HG02884 (cell line): ENCODE measurements at regions not wholly inside any gene's neighbourhood (a gene's known extent, or its start where the extent isn't known, plus 50 kb on each side); places are given as distances from the start of the nearest gene placed in this dataset.
"Not testable (repeated sequence)": the region's sequence is repeated elsewhere in the genome, so short reads cannot be mapped to it uniquely, and the experiment has no call there.

Experiments
- ATAC-seq: cut with Tn5 transposase; IDR thresholded peaks from one replicate; pipeline ENCODE4 v1.9.1; 2021; ENCODE audit warnings: mild to moderate bottlenecking, moderate library complexity; ENCODE audit not compliant: unreplicated experiment

DNA sequence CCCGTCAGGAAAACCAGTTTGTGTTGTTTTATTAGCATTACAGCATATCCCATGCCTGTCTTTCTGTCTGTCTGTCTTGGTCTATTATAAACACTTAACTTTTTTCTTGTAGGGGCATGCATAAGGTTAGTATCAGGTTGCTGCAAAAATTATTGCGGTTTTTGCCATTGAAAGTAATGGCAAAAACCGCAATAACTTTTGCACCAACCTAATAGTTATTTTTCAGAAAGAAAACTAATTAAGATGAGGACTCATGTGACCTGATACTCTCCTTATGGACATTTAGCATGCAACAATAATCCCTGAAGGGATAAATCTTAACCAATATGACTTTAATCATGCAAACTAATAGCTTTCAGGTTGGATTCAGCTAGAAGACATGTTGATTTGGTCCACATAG lies 326.7 kb upstream of the SUCLG2 start:
- no peak for ATAC-seq

DNA sequence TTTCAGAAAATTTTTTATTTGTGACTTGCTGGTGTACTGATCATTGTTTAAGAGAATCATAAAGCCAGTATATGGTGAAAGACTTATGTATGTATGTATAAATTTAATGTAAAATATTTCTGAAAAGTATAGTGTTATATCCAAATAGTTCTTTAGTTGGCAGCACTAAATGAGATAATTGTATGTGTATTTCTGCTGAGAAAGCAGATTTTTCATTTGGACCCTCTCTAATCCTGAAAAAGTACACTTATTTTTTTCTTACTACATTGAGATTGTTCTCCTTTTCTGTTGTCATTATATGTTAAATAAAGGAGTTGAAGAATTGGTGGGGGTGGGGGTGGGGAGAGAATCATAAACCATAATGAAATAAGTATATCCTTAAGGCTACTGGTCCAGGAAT lies 324.9 kb upstream of the SUCLG2 start:
- no peak for ATAC-seq

DNA sequence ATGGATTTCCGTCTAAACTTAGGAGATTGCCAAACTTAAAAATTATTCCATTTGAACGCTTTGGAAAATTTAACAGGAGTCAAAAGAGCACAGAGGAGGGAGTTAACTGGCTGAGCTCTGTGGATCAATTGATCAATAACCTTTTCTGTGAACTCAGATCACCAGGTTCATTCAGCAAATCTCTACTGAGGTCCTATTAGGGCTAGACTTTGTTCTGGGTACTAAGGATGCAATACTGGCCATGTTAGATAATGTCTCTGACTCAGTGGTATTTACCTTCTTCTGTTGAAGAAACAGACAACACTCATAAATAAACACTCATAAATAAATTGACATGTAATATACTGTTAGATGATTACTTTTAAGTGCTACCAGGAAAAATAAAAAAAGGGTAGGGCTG lies 323.4 kb upstream of the SUCLG2 start:
- no peak for ATAC-seq

DNA sequence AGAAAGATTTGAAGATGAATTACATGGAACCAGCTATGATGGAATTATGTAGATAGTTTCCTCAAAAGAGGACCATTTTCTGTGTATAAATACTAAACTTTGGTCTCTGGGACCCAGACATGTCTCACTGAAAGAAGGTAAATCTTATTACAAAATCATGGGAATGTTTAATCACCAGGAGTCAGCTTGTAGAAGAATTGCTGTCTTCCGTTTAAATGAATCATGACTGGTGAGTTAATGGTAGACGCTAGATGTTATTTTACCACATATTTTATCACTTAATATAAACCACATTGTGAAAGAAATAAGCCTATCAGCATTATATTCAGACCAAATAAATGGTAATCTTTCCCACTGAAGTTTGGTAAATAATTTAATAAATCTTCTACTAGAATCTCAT lies 322.3 kb upstream of the SUCLG2 start:
- ATAC-seq = no peak

DNA sequence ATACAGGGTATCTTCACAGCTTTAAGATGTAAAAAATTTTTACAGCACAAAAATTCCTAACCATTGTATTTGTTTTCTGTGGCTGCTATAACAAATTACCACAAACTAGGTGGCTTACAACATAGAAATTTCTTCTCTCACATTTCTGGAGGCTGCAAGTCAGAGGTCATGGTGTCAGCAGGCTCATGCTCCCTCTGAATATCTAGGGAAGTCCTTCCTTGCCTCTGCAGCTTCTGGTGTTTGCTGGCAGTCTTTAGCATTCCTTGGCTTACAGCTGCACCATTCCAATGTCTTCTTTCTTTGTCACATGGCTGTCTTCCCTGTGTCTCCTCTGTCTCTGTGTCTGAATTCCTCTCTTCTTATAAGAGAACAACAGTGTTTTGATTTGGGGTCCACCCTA lies 310.2 kb upstream of the SUCLG2 start:
- no peak for ATAC-seq

DNA sequence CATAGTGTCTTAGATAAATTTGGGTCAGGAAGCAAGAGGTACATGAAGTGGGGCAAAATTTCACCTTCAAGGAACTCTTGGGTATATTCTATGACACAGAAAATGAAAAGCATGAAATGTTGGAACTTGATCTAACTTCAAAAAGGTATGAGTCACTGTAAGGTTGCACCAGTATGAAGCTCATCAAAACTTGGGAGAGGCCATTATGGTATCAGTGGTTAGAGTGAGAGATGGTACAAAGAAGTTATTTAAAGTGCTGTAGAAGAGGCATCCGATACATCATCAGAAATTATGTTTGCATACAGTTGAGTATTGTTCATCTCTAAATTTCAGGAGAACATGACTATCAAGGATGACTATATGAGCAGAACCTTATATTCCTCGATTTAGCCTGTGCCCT lies 302.9 kb upstream of the SUCLG2 start:
- no peak for ATAC-seq

DNA sequence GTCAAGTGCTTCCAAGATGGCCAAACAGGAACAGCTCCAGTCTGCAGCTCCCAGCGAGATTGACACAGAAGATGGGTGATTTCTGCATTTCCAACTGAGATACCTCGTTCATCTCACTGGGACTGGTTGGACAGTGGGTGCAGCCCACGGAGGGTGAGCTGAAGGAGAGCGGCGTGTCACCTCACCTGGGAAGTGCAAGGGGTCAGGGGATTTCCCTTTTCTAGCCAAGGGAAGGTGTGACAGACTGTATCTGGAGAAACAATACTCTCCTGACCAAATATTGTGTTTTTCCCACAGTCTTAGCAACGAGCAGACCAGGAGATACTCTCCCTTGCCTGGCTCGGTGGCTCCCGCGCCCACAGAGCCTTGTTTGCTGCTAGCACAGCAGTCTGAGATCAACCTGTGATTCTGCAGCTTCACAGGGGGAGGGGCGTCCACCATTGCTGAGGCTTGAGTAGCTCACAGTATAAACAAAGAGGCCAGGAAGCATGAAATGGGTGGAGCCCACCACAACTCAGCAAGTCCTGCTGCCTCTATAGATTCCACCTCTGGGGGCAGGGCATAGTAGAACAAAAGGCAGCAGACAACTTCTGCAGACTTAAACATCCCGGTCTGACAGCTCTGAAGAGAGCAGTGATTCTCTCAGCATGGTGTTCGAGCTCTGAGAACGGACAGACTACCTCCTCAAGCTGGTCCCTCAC lies 293.5 kb upstream of the SUCLG2 start:
- no peak for ATAC-seq

DNA sequence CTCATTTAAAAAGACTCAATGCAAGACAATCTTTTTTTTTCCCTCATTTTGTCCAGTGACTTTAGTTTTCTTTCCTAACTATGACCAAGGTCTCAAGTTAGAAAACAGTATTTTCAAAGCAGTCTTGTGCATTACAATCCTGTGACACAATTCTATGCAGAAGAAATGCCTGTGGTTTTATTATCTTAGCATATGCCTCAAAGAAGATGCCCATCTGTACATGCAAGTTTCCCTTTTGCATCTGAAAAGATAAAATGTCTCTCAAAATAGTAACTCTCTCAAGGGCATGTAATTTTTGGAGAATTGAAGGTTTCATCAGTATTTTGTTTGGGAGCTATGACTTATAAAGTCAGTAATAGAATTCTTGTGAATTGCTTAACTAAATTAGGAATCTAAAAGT lies 292.0 kb upstream of the SUCLG2 start:
- no peak for ATAC-seq

DNA sequence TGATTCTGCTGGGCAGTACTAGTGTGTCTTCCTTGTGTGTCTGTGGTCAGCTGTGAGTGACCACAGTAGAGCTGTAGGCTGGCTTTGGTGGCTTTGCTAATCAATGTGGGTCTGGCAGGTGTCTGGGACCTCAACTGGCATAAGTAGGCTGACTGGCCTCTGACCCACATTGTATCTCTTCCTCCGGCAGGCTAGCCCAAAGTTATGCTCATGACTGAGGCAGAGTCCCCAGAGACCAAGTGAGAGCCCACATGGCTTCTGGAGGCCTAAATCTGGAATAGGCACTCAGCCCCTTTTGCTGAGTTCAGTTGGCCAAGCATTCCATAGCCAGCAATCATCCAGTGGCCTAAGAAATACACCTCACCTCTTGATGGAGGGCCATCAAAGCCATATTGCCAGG lies 289.1 kb upstream of the SUCLG2 start:
- ATAC-seq = no peak

DNA sequence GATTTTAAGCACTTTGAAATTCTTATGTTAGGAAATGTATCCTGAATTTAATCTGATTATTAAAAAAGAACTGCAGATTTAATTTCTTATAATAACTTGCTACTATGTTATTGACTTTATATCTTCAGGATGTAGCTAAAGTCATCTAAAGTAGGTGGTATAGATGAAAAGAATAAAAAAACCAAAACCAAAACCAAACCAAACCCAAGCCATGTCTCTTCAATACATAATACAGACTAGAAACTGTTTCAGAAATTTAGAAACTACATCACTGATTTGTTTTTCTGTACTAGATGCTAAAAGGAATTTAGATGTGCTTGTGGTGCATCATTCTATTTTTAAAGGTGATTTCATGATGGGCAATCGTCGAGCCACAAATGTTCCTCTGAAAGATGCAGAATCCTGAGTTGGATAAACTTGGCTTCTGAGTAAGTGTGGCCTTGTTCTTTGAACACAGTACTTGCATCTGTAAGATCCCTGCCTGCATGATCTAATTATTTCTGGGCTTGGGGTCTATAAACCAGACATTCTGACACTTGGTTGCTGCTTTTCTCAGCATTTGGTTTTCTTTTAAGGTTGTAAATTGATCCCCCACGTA lies 287.1 kb upstream of the SUCLG2 start:
- no peak for ATAC-seq

DNA sequence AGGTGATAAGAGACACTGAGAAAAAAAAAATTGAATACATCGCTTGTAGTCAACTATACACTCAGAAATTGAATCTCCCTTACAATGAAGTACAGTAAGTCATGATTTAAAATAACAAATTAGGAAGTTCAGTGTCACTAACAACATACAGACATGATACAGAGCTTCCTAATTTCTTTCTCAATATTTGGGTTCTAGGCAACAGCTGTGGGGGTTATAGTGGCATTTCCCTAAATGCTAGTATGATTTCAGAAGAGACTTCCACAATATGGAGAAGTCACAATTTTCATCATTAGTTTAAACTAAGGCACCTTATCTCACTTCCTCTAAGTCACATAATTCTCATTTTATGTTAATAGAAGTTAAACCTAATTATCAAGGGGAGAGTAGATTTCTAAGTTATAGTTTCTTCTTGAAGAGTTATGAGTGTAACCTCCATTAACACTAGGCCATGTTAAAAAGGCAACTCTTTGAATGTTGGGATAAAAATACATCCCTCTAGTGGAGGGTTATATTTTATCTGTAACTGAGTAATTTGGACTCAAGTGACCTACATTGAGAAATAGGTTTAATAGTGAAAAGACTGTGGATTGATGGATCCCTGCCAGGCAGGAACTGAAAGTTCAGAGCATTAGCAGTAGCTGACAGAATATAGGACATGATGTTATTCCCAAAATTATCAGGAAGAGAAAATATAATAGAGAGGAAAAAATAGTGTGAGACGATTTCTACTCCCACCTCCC lies 286.0 kb upstream of the SUCLG2 start:
- ATAC-seq = no peak

DNA sequence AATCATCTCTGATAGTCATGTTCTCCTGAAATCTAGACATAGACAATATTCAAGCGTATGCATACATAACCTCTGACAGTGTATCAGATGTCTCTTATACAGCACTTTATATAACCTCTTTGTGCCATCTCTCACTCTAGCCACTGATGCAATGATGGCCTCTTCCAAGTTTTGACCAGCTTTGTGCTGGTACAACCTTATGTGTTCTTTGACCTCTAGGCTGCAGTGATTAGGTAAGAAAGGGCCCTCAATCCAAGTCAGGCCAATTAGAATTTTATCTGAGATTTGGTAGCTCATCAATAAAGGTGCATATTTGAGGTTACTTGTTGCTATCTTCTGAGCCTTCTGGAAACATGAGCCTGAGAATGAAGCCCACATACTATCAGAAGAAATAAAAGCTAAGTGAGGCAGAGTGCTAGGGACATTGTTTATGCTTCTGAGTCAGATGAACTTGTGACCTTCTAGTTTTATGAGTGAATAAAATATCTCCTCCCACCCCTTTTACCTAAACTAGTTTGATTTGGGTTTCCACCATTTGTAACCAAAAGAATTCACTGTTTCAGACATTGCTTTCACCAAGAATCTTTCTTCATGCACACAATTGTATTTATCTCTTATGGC lies 283.2 kb upstream of the SUCLG2 start:
- no peak for ATAC-seq

DNA sequence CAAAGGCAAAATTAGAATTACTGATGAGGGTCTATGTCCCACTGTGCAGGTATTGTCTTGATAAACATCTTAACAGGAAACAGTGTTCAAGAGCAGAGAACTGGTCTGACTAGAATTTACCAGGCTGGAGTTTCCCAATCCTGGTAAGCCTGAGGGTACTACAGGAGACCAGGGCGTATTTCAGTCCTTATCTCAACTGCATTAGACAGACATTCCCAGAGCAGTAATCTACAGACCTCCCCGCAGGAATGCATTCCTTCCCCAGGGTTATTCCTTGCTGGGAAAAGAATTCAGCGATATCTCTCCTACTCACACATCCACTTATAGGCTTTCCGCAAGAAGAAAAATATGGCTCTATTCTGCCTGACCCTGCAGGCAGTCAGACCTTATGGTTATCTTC lies 276.0 kb upstream of the SUCLG2 start:
- ATAC-seq = not testable (repeated sequence)

DNA sequence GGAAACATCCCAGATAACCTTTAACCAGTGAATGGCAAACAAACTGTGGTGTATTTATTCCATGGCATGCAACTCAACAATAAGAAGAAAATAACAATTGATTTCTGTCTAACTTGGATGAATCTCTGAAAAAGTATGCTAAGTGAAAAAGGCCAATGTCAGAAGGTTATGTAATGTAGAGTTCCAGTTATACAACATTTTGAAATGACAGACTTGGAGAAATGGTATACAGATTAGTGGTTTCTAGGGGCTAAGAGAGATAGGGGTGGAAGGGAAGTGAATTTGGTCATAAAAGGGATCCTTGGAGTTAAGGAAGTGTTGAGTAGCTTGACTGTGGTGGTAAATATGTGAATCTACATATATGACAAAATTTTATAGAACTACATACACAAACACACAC lies 269.4 kb upstream of the SUCLG2 start:
- no peak for ATAC-seq

DNA sequence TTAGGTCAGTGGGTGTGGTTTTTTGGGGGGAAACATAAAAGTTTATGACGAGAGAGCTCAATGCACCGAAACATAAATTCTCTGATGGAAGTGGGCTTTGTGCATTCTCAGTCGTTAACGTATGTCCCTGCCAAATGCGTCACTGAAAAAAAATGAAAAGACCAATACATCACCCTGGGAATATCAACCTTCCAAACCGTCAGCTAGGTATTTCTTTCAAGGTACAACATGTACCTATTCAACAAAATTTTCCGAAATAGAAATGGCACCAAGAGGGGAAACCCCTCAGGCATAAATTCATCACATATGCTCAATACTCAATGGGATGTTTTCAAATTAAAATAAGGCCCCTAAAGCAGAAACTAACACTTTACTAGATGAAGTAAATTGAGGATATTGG lies 266.6 kb upstream of the SUCLG2 start:
- no peak for ATAC-seq

DNA sequence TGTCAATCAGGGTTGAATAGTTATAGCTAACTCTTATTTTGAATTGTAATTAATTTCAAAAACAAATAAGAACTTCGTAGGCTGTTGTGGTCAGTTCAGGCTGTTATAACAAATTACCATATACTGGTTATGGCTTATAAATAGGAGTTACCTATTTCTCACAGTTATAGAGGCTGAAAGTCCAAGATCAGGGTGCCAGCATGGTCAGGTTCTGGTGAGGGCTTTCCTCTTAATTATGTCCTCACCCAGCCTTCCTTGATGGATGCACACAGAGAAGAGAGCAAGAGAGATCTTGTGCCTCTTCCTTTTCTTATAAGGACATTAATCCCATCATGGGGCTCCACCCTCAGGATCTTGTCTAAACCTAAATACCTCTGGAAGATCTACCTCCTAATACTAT lies 265.9 kb upstream of the SUCLG2 start:
- no peak for ATAC-seq

DNA sequence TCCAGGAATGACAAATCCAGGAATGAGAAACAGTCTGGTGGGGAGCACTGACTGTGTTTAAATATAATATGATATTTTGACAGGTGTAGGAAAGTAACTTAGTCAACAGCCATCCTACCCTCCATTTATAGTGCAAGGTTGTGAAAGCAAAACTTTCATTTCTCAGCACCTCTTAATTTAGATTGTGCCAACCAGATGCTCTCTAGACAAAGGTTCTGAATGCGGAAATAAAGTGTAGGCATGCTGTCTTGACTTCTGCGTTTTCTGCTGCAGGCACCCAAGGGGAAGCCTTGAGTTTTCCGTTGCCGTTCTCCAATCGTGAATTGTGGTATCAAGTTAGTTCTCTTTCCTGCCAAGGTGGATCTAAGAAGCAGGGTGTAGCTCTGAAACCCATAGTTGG lies 261.9 kb upstream of the SUCLG2 start:
- no peak for ATAC-seq

DNA sequence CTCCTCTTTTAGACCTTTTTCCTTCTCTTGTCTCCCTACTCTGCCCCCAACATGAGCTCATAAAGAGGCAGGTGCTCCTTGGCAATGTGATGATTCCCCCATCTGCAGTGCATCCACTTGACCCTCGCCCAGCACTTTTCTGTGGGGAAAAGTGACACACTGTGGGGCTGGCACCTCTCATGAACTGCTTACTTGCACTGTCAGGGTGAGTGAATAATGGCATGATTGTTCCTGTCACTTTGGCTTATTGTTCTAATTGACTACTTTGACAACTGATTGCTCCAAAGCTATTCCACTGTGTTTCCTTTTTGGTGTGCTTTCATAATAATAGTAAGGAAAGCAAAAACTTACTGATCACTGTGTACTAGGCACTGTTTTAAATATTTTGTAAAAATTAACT lies 253.3 kb upstream of the SUCLG2 start:
- no peak for ATAC-seq

DNA sequence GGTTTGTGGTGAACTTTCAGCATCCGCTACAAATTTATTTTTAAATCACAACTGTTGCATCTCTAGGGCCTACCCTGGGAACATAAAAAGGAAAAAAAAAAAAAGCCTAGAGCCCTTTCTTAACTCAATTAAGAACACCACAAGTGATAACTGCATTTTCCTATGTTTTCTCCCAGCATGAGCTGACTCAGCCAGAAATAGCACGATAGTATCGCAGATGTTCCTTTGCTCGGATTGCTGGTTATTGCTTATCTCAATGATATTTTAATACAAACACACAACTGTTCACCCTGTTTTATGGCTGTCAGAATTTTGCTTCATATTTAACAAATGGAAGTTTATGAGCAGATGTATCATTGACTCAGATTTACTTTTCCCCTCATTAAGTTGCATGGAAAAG lies 251.8 kb upstream of the SUCLG2 start:
- ATAC-seq = no peak

DNA sequence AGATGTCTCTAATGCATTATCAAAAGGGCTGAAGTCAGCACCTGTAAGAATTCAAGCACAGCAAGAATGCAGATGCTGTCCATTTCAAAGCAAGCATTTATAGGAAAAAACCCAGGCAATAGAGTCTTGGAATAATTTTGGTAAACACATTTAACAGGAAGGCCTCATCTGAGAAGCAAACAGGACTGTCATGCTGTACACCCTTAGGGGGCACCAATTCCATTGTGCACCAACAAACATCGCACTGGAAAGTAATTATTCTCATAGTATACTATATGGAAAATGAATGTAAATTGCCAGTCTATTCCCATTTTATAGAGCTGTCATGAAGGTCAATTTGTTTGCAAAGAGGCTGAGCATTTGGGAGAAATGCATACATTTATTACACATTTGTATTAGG lies 247.3 kb upstream of the SUCLG2 start:
- no peak for ATAC-seq

DNA sequence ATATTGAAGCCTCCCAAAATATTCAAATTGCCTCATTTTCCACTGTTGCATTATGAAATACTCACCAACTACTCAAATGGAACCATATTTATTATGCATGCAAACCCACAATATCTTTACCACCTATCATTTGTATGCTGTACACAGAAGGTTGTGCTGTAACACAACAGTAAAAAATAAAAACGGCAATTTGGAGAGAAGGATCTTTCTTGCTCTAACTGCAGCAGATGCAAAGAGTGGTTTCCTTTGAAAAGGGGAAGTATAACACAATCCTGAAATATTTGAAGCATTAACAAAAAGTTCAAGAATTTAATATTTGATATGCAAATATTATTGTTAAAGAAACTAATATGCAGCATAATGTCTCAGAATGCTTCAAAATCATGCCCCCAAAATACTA lies 244.5 kb upstream of the SUCLG2 start:
- ATAC-seq = no peak
